HepG2 (cell line): ENCODE measurements at regions not wholly inside any gene's neighbourhood (a gene's known extent, or its start where the extent isn't known, plus 50 kb on each side); places are given as distances from the start of the nearest gene placed in this dataset.

Experiments
- ATAC-seq: fragments of 200-7000 bp; cut with Tn5 transposase; 3 replicates; pipeline ENCODE4 v1.9.1; 2020; ENCODE audit warnings: mild to moderate bottlenecking, moderate library complexity
- BruUV-seq: library from RNA; stranded (reverse); fragments of 400-500 nt; replicated peaks from 2 replicates; lab custom pipeline; 2021; lab: Mats Ljungman, UMichigan
- CTCF ChIA-PET: fragments of 300-600 bp; formaldehyde crosslinking; extraction: SDS; loops from one replicate; lab custom pipeline; 2021; ENCODE audit warnings: low total read pairs, inconsistent platforms, low intra/inter-chr PET ratio; lab: Yijun Ruan, JAX
- POLR2A ChIA-PET: fragments of 350-600 bp; sonication (Branson Sonifier 250); formaldehyde crosslinking; loops from one replicate; lab custom pipeline; 2020; ENCODE audit warnings: antibody characterized with exemption, inconsistent platforms; lab: Yijun Ruan, JAX
- DNase-seq: peaks from one replicate; pipeline ENCODE4 v3.0.0-alpha.2; 2015; ENCODE audit warnings: low spot score
- FAIRE-seq: peaks from 3 replicates; lab custom pipeline; 2011; peaks lifted over from hg19 to GRCh38; lab: Jason Lieb, UNC
- H2AFZ ChIP-seq: one replicate; pipeline ENCODE4 v1.6.1; 2011; ENCODE audit warnings: low read length, inconsistent platforms
- H3K27ac ChIP-seq: fragments of 300-600 bp; 3 replicates; pipeline ENCODE4 v1.8.0; 2011; ENCODE audit warnings: mixed run types, mild to moderate bottlenecking, mixed read lengths, low read length, inconsistent platforms; ENCODE audit not compliant: insufficient read depth; ENCODE audit errors: extremely low read length
- H3K27me3 ChIP-seq, 2 experiments: fragments of 200-600 bp in 1 of 2; 2 replicates in 1 of 2; 3 replicates in 1 of 2; pipeline versions ENCODE4 v1.6.0 to v1.8.0; 2011; ENCODE audit warnings: low read length in 2 of 2, mild to moderate bottlenecking in 2 of 2, moderate library complexity in 2 of 2, inconsistent platforms in 1 of 2; ENCODE audit not compliant: insufficient read depth in 2 of 2, control insufficient read depth in 1 of 2
- H3K36me3 ChIP-seq, 2 experiments: fragments of 200-600 bp in 1 of 2; replicated peaks in 1 of 2; 2 replicates in 1 of 2; 3 replicates in 1 of 2; pipeline versions ENCODE4 v1.5.1 to v1.8.0; 2011; ENCODE audit warnings: low read length in 2 of 2, inconsistent platforms in 1 of 2; ENCODE audit not compliant: insufficient read depth in 2 of 2, control insufficient read depth in 1 of 2
- H3K4me1 ChIP-seq: 2 replicates; pipeline ENCODE4 v1.5.1; 2012; ENCODE audit warnings: low read length, inconsistent platforms; ENCODE audit not compliant: insufficient read depth
- H3K4me2 ChIP-seq: 2 replicates; pipeline ENCODE4 v1.6.0; 2011; ENCODE audit warnings: low read depth, low read length, inconsistent platforms
- H3K4me3 ChIP-seq, 3 experiments: fragments of 200-600 bp in 1 of 3; sonication (generic), shearing (Covaris generic) in 1 of 3; replicated peaks in 1 of 3; 2 replicates each; pipeline ENCODE4 v1.5.1; 2011 to 2016; ENCODE audit warnings: low read length in 3 of 3, inconsistent platforms in 2 of 3, low read depth in 2 of 3, mild to moderate bottlenecking in 2 of 3, control low read depth in 1 of 3, mixed read lengths in 1 of 3; ENCODE audit not compliant: insufficient read depth in 1 of 3
- H3K79me2 ChIP-seq: one replicate; pipeline ENCODE4 v1.6.1; 2011; ENCODE audit warnings: low read length, inconsistent platforms; ENCODE audit not compliant: insufficient read depth
- H3K9ac ChIP-seq: 2 replicates; pipeline ENCODE4 v1.6.0; 2011; ENCODE audit warnings: mild to moderate bottlenecking, low read depth, low read length, inconsistent platforms; ENCODE audit not compliant: insufficient read depth
- H3K9me3 ChIP-seq: 2 replicates; pipeline ENCODE4 v1.5.1; 2012; ENCODE audit warnings: mild to moderate bottlenecking, low read length
- H4K20me1 ChIP-seq: 2 replicates; pipeline ENCODE4 v1.6.0; 2011; ENCODE audit warnings: inconsistent platforms, mild to moderate bottlenecking, low read length, moderate library complexity; ENCODE audit not compliant: insufficient read depth
- BRD4 ChIP-seq: sonication (generic); formaldehyde crosslinking; IDR thresholded peaks from 2 replicates; pipeline ENCODE4 v1.4.0; 2020; ENCODE audit warnings: missing genetic modification reagents
- CHCHD3 ChIP-seq: sonication (generic); formaldehyde crosslinking; IDR thresholded peaks from 2 replicates; pipeline ENCODE4 v1.8.0; 2022; ENCODE audit warnings: mild to moderate bottlenecking, missing genetic modification reagents, moderate library complexity
- GZF1 ChIP-seq: sonication (generic); formaldehyde crosslinking; IDR thresholded peaks from 2 replicates; pipeline ENCODE4 v1.5.1; 2020; ENCODE audit warnings: mild to moderate bottlenecking, missing genetic modification reagents
- MLLT10 ChIP-seq: sonication (generic); formaldehyde crosslinking; IDR thresholded peaks from 2 replicates; pipeline ENCODE4 v1.4.0; 2020; ENCODE audit warnings: missing genetic modification reagents
- POGZ ChIP-seq: sonication (generic); formaldehyde crosslinking; IDR thresholded peaks from 2 replicates; pipeline ENCODE4 v1.4.0; 2020; ENCODE audit warnings: mild to moderate bottlenecking, missing genetic modification reagents
- SIN3B ChIP-seq: fragments of 150-350 bp; IDR thresholded peaks from 2 replicates; pipeline ENCODE4 v1.6.1; 2014; ENCODE audit warnings: low read length
- SOX13 ChIP-seq, 3 experiments: fragments of 450-650 bp in 1 of 3; sonication (generic) in 1 of 3; formaldehyde crosslinking in 1 of 3; IDR thresholded peaks in 2 of 3; conservative IDR thresholded peaks in 1 of 3; 2 replicates each; pipeline versions ENCODE4 v1.5.0 to v1.6.1; 2016 to 2020; ENCODE audit warnings: antibody characterized with exemption in 1 of 3, mild to moderate bottlenecking in 1 of 3, missing compliant biosample characterization in 1 of 3, missing genetic modification reagents in 1 of 3, moderate library complexity in 1 of 3
- SOX6 ChIP-seq, 2 experiments: fragments of 450-650 bp in 1 of 2; sonication (generic) in 1 of 2; formaldehyde crosslinking in 1 of 2; IDR thresholded peaks; 2 replicates each; pipeline versions ENCODE4 v1.4.0 to v1.6.1; 2017 to 2020; ENCODE audit warnings: antibody characterized with exemption in 1 of 2, mild to moderate bottlenecking in 1 of 2, missing genetic modification reagents in 1 of 2
- TEF ChIP-seq: sonication (generic); formaldehyde crosslinking; IDR thresholded peaks from 2 replicates; pipeline ENCODE4 v1.5.0; 2020; ENCODE audit warnings: missing genetic modification reagents
- ZNF768 ChIP-seq: sonication (generic); formaldehyde crosslinking; IDR thresholded peaks from 2 replicates; pipeline ENCODE4 v1.4.0; 2020; ENCODE audit warnings: missing genetic modification reagents
- WGBS: methylation state at CpG from one replicate; pipeline ENCODE4 v1.1.6; 2017; ENCODE audit warnings: low lambda C conversion rate; 5-methylcytosine and 5-hydroxymethylcytosine counted together
- in situ Hi-C: cut with HindIII; loops from 2 replicates; pipeline ENCODE4 v1.10.0; 2017; ENCODE audit warnings: low pct_unique_long_range_greater_than_20kb; ENCODE audit not compliant: extremely low pct_ligation_motif_present
- intact Hi-C: fragments of 100-400 bp; cut with micrococcal nuclease; formaldehyde crosslinking; loops from one replicate; pipeline ENCODE4 v1.10.0; 2022; ENCODE audit not compliant: unreplicated experiment
- TF ChIP-seq, protein P1 (sequence below): sonication (generic); formaldehyde crosslinking; IDR thresholded peaks from 2 replicates; pipeline ENCODE4 v1.5.1; 2020; ENCODE audit warnings: missing genetic modification reagents, mild to moderate bottlenecking, borderline replicate concordance

GRCh38 chr13:80499536-80500290 is 158.8 kb upstream of the SPRY2 start:
- POLR2A ChIA-PET: no interaction called here
- Histone ChIP-seq H3K4me2 (no peak overlapping the region), H3K9me3 (peaks cover 42% of the 10 kb centered on the region), H3K36me3 (no peaks in the 10 kb centered on the region), H3K4me1 (no peaks in the 10 kb centered on the region), H3K79me2 (no peaks in the 10 kb centered on the region), H2AFZ (no peak overlapping the region), H3K27me3 (no peaks in the 10 kb centered on the region), H4K20me1 (no peaks in the 10 kb centered on the region), H3K9ac (no peak overlapping the region), H3K4me3 (no peak overlapping the region), H3K27ac (no peak overlapping the region)
- ATAC-seq: no peak
- no TSS peak for BruUV-seq
- FAIRE-seq: no peak
- in situ Hi-C loops (no loop called here), intact Hi-C loops (no loop called here)
- CTCF ChIA-PET: no interaction called here
- WGBS: 4% methylated on average over 4 of the region's 4 CpGs
- DNase-seq: no peak
- TF ChIP-seq CHCHD3 (no peak), TEF (no peak), ZNF768 (no peak), SIN3B (no peak), POGZ (CRISPR knock-in tag) (no peak), SOX6 (IDR thresholded peaks at IDR 0.05) (no peak), SOX6 (CRISPR knock-in tag; IDR thresholded peaks at IDR 0.05) (no peak), BRD4 (CRISPR knock-in tag) (no peak), SOX13 (IDR thresholded peaks at IDR 0.05) (no peak), SOX13 (CRISPR knock-in tag; conservative IDR thresholded peaks at IDR 0.05 in 1 of 2, IDR thresholded peaks at IDR 0.05 in 1 of 2) (no peak), GZF1 (CRISPR knock-in tag) (no peak), MLLT10 (CRISPR knock-in tag) (no peak)
- TF ChIP-seq, protein P1, sequence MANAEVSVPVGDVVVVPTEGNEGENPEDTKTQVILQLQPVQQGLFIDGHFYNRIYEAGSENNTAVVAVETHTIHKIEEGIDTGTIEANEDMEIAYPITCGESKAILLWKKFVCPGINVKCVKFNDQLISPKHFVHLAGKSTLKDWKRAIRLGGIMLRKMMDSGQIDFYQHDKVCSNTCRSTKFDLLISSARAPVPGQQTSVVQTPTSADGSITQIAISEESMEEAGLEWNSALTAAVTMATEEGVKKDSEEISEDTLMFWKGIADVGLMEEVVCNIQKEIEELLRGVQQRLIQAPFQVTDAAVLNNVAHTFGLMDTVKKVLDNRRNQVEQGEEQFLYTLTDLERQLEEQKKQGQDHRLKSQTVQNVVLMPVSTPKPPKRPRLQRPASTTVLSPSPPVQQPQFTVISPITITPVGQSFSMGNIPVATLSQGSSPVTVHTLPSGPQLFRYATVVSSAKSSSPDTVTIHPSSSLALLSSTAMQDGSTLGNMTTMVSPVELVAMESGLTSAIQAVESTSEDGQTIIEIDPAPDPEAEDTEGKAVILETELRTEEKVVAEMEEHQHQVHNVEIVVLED (CRISPR knock-in tag): no peak
